ENCODE measurements at regions not wholly inside any gene's neighbourhood (a gene's known extent, or its start where the extent isn't known, plus 50 kb on each side); places are given as distances from the start of the nearest gene placed in this dataset.

DNA sequence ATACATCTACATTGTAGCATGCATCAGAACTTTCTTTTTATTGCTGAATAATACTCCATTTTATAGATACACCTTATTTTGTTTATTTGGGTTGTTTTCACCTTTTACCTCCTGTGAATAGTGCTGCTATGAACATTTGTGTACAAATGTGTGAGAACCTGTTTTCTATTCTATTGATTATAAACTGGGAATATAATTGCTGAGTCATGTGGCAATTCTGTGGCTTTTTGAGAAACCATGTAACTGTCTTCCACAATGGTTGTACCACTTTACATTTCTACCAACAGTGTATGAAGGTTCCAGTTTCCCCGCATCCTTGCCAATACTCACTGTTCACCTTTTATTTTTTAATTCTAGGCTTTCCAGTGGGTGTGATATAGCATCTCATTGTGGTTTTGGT is 138.6 kb upstream of the MBL2 start:
- Mint-ChIP-seq H3K9me3 (no peaks in the 10 kb centered on the region), H3K27me3 (ENCODE audit: low read depth) (no peaks in the 10 kb centered on the region), H3K36me3 (ENCODE audit: low read depth) (no peaks in the 10 kb centered on the region), H3K4me1 (peaks cover 10% of the 10 kb centered on the region), H3K27ac (no peak overlapping the region), H3K4me3 (no peak overlapping the region)
- TF ChIP-seq, protein P1, sequence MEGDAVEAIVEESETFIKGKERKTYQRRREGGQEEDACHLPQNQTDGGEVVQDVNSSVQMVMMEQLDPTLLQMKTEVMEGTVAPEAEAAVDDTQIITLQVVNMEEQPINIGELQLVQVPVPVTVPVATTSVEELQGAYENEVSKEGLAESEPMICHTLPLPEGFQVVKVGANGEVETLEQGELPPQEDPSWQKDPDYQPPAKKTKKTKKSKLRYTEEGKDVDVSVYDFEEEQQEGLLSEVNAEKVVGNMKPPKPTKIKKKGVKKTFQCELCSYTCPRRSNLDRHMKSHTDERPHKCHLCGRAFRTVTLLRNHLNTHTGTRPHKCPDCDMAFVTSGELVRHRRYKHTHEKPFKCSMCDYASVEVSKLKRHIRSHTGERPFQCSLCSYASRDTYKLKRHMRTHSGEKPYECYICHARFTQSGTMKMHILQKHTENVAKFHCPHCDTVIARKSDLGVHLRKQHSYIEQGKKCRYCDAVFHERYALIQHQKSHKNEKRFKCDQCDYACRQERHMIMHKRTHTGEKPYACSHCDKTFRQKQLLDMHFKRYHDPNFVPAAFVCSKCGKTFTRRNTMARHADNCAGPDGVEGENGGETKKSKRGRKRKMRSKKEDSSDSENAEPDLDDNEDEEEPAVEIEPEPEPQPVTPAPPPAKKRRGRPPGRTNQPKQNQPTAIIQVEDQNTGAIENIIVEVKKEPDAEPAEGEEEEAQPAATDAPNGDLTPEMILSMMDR (IDR thresholded peaks at IDR 0.05; ENCODE audit: unreplicated experiment in 3 of 3) = no peak

DNA sequence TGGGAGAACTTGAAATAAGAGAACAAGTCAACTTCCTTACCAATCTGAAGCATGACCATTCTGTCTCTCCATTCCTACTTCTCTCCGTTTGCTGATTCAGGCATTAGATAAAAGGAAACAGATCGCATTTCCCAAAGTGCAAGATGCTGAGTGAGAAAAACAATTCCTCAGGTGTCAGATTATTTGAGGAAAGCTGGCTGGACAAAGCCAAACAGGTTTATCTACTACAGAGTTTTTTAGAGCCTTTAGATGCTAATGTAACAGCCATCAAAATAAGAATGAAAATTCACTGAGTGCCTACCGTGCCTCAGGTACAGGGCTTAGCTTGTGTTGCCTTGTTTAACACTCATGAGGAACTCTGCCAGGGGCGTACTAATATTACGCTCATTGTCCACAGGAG is 135.9 kb upstream of the MBL2 start:
- TF ChIP-seq, protein P1 (IDR thresholded peaks at IDR 0.05; ENCODE audit: unreplicated experiment in 3 of 3) = no peak
- H3K9me3 Mint-ChIP-seq = no peaks in the 10 kb centered on the region
- H3K4me1 Mint-ChIP-seq = peaks cover 10% of the 10 kb centered on the region
- no peaks in the 10 kb centered on the region for H3K27me3 Mint-ChIP-seq (ENCODE audit: low read depth)
- no peaks in the 10 kb centered on the region for H3K36me3 Mint-ChIP-seq (ENCODE audit: low read depth)
- H3K27ac Mint-ChIP-seq = no peak overlapping the region
- no peak overlapping the region for H3K4me3 Mint-ChIP-seq

DNA sequence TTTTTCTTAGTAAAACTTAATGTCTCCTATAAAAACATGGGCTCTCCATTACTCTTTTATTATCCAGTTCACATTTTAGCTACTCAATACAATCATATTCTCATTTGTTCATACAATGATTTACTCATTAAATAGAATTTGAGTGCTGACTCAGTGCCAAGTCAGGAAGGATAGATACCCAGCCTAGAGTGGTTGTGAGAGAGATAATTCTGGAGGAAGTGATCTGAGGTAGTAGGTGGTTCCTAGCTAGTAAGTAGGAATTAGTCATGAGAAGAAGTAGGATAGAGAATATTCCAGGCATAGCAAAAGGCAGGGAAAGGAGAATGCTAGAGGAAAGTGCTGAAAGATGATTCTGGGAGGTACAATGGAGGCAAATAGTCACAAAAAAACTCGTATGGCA is 133.5 kb upstream of the MBL2 start:
- Mint-ChIP-seq H3K36me3 (ENCODE audit: low read depth) (no peaks in the 10 kb centered on the region), H3K27ac (no peak overlapping the region), H3K27me3 (ENCODE audit: low read depth) (no peaks in the 10 kb centered on the region), H3K9me3 (no peaks in the 10 kb centered on the region), H3K4me1 (peaks cover 11% of the 10 kb centered on the region), H3K4me3 (no peak overlapping the region)
- TF ChIP-seq, protein P1 (IDR thresholded peaks at IDR 0.05; ENCODE audit: unreplicated experiment in 3 of 3) = no peak

DNA sequence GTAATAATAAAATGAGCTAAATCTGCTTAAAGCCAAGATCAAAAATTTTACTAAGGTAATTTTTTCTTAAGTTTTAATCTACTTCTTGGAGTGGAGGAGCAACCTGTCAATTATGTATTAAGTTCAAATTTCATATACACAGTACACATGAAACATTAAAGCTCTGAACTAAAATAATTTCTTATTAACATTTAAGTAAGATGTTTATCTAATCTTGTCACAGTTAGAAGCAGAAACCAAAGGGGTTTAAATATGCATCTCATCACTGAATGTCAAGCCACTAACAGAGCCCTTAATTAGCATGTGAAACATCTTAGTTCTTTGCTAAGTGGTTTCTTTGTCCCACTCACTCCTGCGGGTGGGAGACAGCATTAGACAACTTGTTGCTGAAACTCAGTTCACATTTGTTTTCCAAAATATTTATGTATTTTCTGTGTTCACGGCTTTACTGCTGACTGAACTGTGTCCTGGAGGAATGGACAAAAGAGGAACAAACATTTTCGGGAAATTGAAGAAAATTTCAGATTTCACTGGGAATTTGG is 130.9 kb upstream of the MBL2 start:
- Mint-ChIP-seq H3K4me1 (peaks cover 14% of the 10 kb centered on the region), H3K9me3 (no peaks in the 10 kb centered on the region), H3K4me3 (no peak overlapping the region), H3K36me3 (ENCODE audit: low read depth) (no peaks in the 10 kb centered on the region), H3K27me3 (ENCODE audit: low read depth) (no peaks in the 10 kb centered on the region), H3K27ac (no peak overlapping the region)
- TF ChIP-seq, protein P1 (IDR thresholded peaks at IDR 0.05; ENCODE audit: unreplicated experiment in 3 of 3) = no peak

DNA sequence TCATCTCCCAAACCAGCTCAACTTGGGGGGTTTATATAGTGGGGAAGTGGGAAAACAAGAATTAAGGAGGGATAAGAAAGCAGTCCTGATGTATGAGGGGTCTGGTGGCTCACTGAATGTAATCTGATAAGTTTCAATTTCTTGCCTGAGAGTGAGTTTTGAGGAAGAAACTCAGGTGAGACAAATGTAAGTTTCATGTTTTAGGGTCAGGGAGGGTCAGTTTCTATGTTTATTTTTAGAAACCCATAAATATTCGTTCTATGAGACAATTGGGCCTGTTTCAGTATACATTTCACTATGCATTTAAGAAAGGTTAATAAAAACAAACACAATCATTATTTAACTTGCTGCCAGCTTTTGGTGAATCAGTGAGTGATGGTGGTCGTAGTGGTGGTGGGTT is 128.0 kb upstream of the MBL2 start:
- Mint-ChIP-seq H3K36me3 (ENCODE audit: low read depth) (no peaks in the 10 kb centered on the region), H3K27ac (no peak overlapping the region), H3K4me1 (peaks cover 10% of the 10 kb centered on the region), H3K4me3 (no peak overlapping the region), H3K27me3 (ENCODE audit: low read depth) (no peaks in the 10 kb centered on the region), H3K9me3 (no peaks in the 10 kb centered on the region)
- TF ChIP-seq, protein P1 (IDR thresholded peaks at IDR 0.05; ENCODE audit: unreplicated experiment in 3 of 3) = no peak

DNA sequence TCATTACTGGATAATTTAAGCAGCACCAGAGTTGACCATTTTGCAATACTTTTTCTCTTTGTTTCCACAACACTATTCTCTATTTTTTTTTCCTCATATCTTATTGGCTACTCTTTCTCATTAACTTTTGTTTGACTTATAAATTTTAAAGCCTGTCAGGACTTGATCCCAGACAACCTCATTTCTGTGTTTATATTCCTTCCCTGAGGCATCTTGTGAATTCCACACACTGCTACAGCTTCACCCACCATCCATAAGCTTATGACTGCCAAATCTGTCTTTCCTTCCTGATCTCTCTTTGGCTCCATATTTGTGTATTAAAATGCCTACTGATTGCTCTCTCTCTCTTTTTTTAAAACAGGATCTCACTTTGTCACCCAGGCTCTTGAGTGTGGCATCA is 124.6 kb upstream of the MBL2 start:
- H3K9me3 Mint-ChIP-seq = no peaks in the 10 kb centered on the region
- H3K4me3 Mint-ChIP-seq = no peak overlapping the region

More for the DNA sequence above, 124.6 kb upstream of the MBL2 start:
- Mint-ChIP-seq H3K27ac (no peak overlapping the region), H3K36me3 (ENCODE audit: low read depth) (no peaks in the 10 kb centered on the region), H3K27me3 (ENCODE audit: low read depth) (no peaks in the 10 kb centered on the region), H3K4me1 (peaks cover 11% of the 10 kb centered on the region)
- TF ChIP-seq, protein P1 (IDR thresholded peaks at IDR 0.05; ENCODE audit: unreplicated experiment in 3 of 3) = no peak
